Liver (tissue), 8 donors: ENCODE measurements at regions not wholly inside any gene's neighbourhood (a gene's known extent, or its start where the extent isn't known, plus 50 kb on each side); places are given as distances from the start of the nearest gene placed in this dataset.

Experiments used
- DNase-seq: peaks from one replicate; pipeline ENCODE4 v3.0.0-alpha.2; 2017; ENCODE audit warnings: low spot score
- H3K27ac ChIP-seq, 2 donors: one replicate each; pipeline ENCODE4 v1.7.0; 2013; ENCODE audit warnings: inconsistent platforms in 2 of 2, low read length in 2 of 2, control low read depth in 1 of 2, low read depth in 1 of 2, mild to moderate bottlenecking in 1 of 2
- H3K27me3 ChIP-seq, 4 donors: one replicate each; pipeline versions ENCODE4 v1.6.1 to v1.7.0; 2013; ENCODE audit warnings: low read length in 3 of 4, inconsistent platforms in 1 of 4, mild to moderate bottlenecking in 1 of 4, moderate library complexity in 1 of 4; ENCODE audit not compliant: control insufficient read depth in 4 of 4, insufficient read depth in 4 of 4
- H3K36me3 ChIP-seq, 4 donors: one replicate each; pipeline versions ENCODE4 v1.6.1 to v1.7.0; 2013; ENCODE audit warnings: low read length in 3 of 4, mild to moderate bottlenecking in 3 of 4, low read depth in 1 of 4, moderate library complexity in 1 of 4; ENCODE audit not compliant: control insufficient read depth in 4 of 4, insufficient read depth in 3 of 4
- H3K4me1 ChIP-seq, 4 donors: one replicate each; pipeline versions ENCODE4 v1.6.1 to v1.7.0; 2013; ENCODE audit warnings: low read length in 3 of 4, mild to moderate bottlenecking in 3 of 4, moderate library complexity in 1 of 4; ENCODE audit not compliant: control insufficient read depth in 4 of 4, insufficient read depth in 4 of 4
- H3K4me3 ChIP-seq, 3 donors: one replicate each; pipeline versions ENCODE4 v1.6.1 to v1.7.0; 2013; ENCODE audit warnings: low read length in 3 of 3, control low read depth in 1 of 3, low read depth in 1 of 3, mild to moderate bottlenecking in 1 of 3
- H3K9ac ChIP-seq, 2 donors: one replicate each; pipeline ENCODE4 v1.7.0; 2013; ENCODE audit warnings: low read length in 2 of 2, mild to moderate bottlenecking in 2 of 2, moderate library complexity in 2 of 2, control low read depth in 1 of 2, low read depth in 1 of 2
- H3K9me3 ChIP-seq, 4 donors: one replicate each; pipeline versions ENCODE4 v1.6.1 to v1.7.0; 2013; ENCODE audit warnings: low read length in 3 of 4; ENCODE audit not compliant: control insufficient read depth in 4 of 4
- CTCF ChIP-seq: fragments of 150-350 bp; IDR thresholded peaks from 2 replicates; pipeline ENCODE4 v1.5.1; 2017; ENCODE audit warnings: improper control_type of control experiment, low read depth, low read length; ENCODE audit not compliant: missing input control
- EGR1 ChIP-seq, 2 donors: IDR thresholded peaks; 2 replicates each; pipeline ENCODE4 v1.6.1; 2016 to 2018; ENCODE audit warnings: antibody characterized with exemption in 2 of 2, low read depth in 2 of 2
- FOXA1 ChIP-seq: IDR thresholded peaks from 2 replicates; pipeline ENCODE4 v1.6.1; 2016; ENCODE audit warnings: antibody characterized with exemption
- FOXA2 ChIP-seq: IDR thresholded peaks from 2 replicates; pipeline ENCODE4 v1.6.1; 2016; ENCODE audit warnings: antibody characterized with exemption
- GABPA ChIP-seq, 2 donors: IDR thresholded peaks in 1 of 2; conservative IDR thresholded peaks in 1 of 2; 2 replicates each; pipeline ENCODE4 v1.6.1; 2016; ENCODE audit warnings: antibody characterized with exemption in 2 of 2, mild to moderate bottlenecking in 1 of 2, moderate library complexity in 1 of 2
- HNF4A ChIP-seq, 2 donors: conservative IDR thresholded peaks; 2 replicates each; pipeline ENCODE4 v1.6.1; 2016; ENCODE audit warnings: antibody characterized with exemption in 2 of 2, mild to moderate bottlenecking in 2 of 2
- HNF4G ChIP-seq: IDR thresholded peaks from 2 replicates; pipeline ENCODE4 v1.6.1; 2016; ENCODE audit warnings: antibody characterized with exemption
- JUND ChIP-seq, 2 donors: IDR thresholded peaks; 2 replicates each; pipeline ENCODE4 v1.6.1; 2016; ENCODE audit warnings: antibody characterized with exemption in 2 of 2
- NR2F2 ChIP-seq: IDR thresholded peaks from 2 replicates; pipeline ENCODE4 v1.6.1; 2016; ENCODE audit warnings: antibody characterized with exemption
- RAD21 ChIP-seq, 2 donors: IDR thresholded peaks; 2 replicates each; pipeline ENCODE4 v1.6.1; 2016; ENCODE audit warnings: antibody characterized with exemption in 2 of 2, mild to moderate bottlenecking in 2 of 2
- RXRA ChIP-seq, 2 donors: IDR thresholded peaks; 2 replicates each; pipeline ENCODE4 v1.6.1; 2017 to 2018; ENCODE audit warnings: antibody characterized with exemption in 2 of 2, mild to moderate bottlenecking in 1 of 2
- SP1 ChIP-seq: IDR thresholded peaks from 2 replicates; pipeline ENCODE4 v1.6.1; 2018; ENCODE audit warnings: antibody characterized with exemption, mild to moderate bottlenecking
- TAF1 ChIP-seq: conservative IDR thresholded peaks from 2 replicates; pipeline ENCODE4 v1.6.1; 2016; ENCODE audit warnings: antibody characterized with exemption, mild to moderate bottlenecking
- YY1 ChIP-seq: IDR thresholded peaks from 2 replicates; pipeline ENCODE4 v1.6.1; 2016; ENCODE audit warnings: antibody characterized with exemption, mild to moderate bottlenecking
- WGBS: extraction: QIAGEN DNeasy Blood & Tissue Kit; methylation state at CpG from one replicate; pipeline ENCODE4 v1.1.7; 2013; 5-methylcytosine and 5-hydroxymethylcytosine counted together
- TF ChIP-seq, protein P1 (sequence below): IDR thresholded peaks from 2 replicates; pipeline ENCODE4 v1.6.1; 2016; ENCODE audit warnings: antibody characterized with exemption
- TF ChIP-seq, protein P2 (sequence below): IDR thresholded peaks from 2 replicates; pipeline ENCODE4 v1.6.1; 2016; ENCODE audit warnings: antibody characterized with exemption, mild to moderate bottlenecking
- TF ChIP-seq, protein P3 (sequence below): IDR thresholded peaks from 2 replicates; pipeline ENCODE4 v1.6.1; 2016; ENCODE audit warnings: antibody characterized with exemption
- TF ChIP-seq, protein P4 (sequence below): IDR thresholded peaks from 2 replicates; pipeline ENCODE4 v1.6.1; 2016; ENCODE audit warnings: antibody characterized with exemption
- donor health status: healthy.
- donor health status: healthy.
- donor health status: healthy.
- donor health status: healthy.
- donor health status: healthy.

- TF ChIP-seq TAF1 (no peak), FOXA1 (no peak), NR2F2 (no peak), YY1 (no peak), GABPA (IDR thresholded peaks at IDR 0.05 in 1 of 2, conservative IDR thresholded peaks at IDR 0.05 in 1 of 2) (no peak), SP1 (no peak), HNF4G (no peak), EGR1 (IDR thresholded peaks at IDR 0.05; ENCODE audit: low read depth in 2 of 2) (no peak), HNF4A (conservative IDR thresholded peaks at IDR 0.05) (no peak), RXRA (IDR thresholded peaks at IDR 0.05) (no peak), CTCF (no peak), RAD21 (IDR thresholded peaks at IDR 0.05) (no peak), JUND (IDR thresholded peaks at IDR 0.05) (no peak), FOXA2 (no peak)
- TF ChIP-seq, protein P1, sequence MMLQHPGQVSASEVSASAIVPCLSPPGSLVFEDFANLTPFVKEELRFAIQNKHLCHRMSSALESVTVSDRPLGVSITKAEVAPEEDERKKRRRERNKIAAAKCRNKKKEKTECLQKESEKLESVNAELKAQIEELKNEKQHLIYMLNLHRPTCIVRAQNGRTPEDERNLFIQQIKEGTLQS: no peak
- TF ChIP-seq, protein P2, sequence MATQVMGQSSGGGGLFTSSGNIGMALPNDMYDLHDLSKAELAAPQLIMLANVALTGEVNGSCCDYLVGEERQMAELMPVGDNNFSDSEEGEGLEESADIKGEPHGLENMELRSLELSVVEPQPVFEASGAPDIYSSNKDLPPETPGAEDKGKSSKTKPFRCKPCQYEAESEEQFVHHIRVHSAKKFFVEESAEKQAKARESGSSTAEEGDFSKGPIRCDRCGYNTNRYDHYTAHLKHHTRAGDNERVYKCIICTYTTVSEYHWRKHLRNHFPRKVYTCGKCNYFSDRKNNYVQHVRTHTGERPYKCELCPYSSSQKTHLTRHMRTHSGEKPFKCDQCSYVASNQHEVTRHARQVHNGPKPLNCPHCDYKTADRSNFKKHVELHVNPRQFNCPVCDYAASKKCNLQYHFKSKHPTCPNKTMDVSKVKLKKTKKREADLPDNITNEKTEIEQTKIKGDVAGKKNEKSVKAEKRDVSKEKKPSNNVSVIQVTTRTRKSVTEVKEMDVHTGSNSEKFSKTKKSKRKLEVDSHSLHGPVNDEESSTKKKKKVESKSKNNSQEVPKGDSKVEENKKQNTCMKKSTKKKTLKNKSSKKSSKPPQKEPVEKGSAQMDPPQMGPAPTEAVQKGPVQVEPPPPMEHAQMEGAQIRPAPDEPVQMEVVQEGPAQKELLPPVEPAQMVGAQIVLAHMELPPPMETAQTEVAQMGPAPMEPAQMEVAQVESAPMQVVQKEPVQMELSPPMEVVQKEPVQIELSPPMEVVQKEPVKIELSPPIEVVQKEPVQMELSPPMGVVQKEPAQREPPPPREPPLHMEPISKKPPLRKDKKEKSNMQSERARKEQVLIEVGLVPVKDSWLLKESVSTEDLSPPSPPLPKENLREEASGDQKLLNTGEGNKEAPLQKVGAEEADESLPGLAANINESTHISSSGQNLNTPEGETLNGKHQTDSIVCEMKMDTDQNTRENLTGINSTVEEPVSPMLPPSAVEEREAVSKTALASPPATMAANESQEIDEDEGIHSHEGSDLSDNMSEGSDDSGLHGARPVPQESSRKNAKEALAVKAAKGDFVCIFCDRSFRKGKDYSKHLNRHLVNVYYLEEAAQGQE: no peak
- TF ChIP-seq, protein P3, sequence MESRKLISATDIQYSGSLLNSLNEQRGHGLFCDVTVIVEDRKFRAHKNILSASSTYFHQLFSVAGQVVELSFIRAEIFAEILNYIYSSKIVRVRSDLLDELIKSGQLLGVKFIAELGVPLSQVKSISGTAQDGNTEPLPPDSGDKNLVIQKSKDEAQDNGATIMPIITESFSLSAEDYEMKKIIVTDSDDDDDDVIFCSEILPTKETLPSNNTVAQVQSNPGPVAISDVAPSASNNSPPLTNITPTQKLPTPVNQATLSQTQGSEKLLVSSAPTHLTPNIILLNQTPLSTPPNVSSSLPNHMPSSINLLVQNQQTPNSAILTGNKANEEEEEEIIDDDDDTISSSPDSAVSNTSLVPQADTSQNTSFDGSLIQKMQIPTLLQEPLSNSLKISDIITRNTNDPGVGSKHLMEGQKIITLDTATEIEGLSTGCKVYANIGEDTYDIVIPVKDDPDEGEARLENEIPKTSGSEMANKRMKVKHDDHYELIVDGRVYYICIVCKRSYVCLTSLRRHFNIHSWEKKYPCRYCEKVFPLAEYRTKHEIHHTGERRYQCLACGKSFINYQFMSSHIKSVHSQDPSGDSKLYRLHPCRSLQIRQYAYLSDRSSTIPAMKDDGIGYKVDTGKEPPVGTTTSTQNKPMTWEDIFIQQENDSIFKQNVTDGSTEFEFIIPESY: no peak
- TF ChIP-seq, protein P4, sequence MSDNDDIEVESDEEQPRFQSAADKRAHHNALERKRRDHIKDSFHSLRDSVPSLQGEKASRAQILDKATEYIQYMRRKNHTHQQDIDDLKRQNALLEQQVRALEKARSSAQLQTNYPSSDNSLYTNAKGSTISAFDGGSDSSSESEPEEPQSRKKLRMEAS: no peak
- no peak for DNase-seq
- no peaks in the 10 kb centered on the region for H3K36me3 ChIP-seq
- H3K9me3 ChIP-seq: no peaks in the 10 kb centered on the region
- H3K4me3 ChIP-seq: no peak overlapping the region
- H3K9ac ChIP-seq: no peak overlapping the region
- 72% methylated on average over 5 of the region's 5 CpGs for WGBS
- H3K27ac ChIP-seq: no peak overlapping the region
- H3K27me3 ChIP-seq: peaks cover 0 to 2% (median 0%) of the 10 kb centered on the region in 4 donors
- peaks cover 0 to 2% (median 0%) of the 10 kb centered on the region in 4 donors for H3K4me1 ChIP-seq
Observed at GRCh38 chr7:17674943-17675608, 265.2 kb downstream of the SNX13 start.
